Ishikawa (cell line): ENCODE measurements at regions not wholly inside any gene's neighbourhood (a gene's known extent, or its start where the extent isn't known, plus 50 kb on each side); places are given as distances from the start of the nearest gene placed in this dataset.

ENCODE experiments used
- EP300 ChIP-seq: IDR thresholded peaks from 2 replicates; pipeline ENCODE4 v1.6.1; 2012; ENCODE audit warnings: borderline replicate concordance
- TCF12 ChIP-seq: IDR thresholded peaks from 2 replicates; pipeline ENCODE4 v1.6.1; 2012; ENCODE audit warnings: low read depth

DNA sequence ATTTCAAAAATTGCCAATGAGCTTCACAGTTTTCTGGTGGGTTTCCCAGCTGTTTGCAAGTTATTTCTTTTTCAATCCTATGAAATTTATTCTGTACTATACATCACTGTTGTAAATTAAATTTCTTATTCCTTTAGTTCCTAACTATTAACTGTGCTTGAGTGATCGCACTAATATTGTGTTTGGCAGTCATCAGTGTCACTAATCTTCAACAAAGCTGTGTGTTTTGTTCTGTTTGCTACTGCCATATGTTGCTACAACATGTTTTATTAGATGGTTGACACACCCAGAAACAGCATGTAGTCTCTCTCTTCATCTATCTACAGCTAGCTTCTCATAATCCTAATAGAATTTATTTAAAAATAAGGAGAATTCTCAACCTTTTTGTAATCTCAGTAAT is 453.6 kb upstream of the PRR20A start:
- TF ChIP-seq EP300 (no peak), TCF12 (no peak)
